ENCODE measurements at regions not wholly inside any gene's neighbourhood (a gene's known extent, or its start where the extent isn't known, plus 50 kb on each side); places are given as distances from the start of the nearest gene placed in this dataset.
A peak's percentile ranks its signal among the peaks of the same experiment; 100 is the strongest.

DNA sequence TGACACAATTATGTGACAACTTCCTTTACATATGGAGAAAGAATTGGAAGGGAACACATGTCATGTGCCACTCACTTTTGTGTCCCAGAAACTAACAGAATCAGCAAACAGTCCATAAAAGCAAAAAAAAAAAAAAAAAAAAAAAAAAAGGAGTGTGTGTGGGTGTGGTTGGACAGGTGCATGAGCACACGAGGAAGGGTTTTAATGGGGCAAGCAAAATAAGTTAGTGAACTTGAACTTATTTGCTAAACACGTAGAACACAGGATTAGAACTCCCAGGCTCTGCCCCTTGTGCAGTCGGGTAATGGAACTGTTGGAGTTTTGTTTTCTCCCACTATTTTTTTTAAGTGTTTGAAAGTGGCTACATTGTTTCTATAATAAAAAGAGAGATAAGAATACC is 74.8 kb upstream of the PJA2 start:
- WGBS, 2 experiments (ENCODE audit: low coverage in 1 of 2, low lambda C conversion rate in 2 of 2, missing lambda C conversion rate in 2 of 2), result 46 to 52% methylated on average over 3 of the region's 3 CpGs
- no peak overlapping the region for H3K27ac ChIP-seq
- in situ Hi-C loops (cut with MboI), result no loop called here

DNA sequence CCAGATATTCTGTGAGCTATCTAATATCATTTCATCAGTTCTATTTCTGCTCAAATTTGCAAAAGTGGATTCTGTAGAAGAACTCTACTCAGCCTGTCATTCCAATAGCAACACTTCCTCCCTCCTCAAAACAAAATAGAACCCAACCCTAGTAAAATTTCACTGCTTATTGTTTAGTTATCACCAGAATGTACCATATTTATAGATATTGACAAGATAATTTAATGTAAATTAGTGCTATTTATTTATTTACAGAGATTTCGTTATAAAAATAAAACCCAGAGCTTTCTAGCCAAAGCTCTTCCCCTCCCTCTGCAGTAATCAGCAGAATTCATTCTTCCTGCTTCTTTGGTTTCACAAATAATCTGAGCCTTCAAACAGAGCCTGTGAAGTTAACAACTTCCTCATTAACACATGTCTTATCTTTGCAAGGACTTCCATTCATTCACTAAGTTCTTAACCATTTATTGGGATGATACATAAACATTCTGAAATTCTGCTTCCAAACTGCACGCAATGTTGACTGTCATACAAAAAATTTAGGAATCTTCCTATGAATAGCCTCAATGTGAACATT is 73.7 kb upstream of the PJA2 start:
- 47 to 48% methylated on average over 2 of the region's 2 CpGs for WGBS, 2 experiments (ENCODE audit: low coverage in 1 of 2, low lambda C conversion rate in 2 of 2, missing lambda C conversion rate in 2 of 2)
- Histone ChIP-seq H3K36me3 (ENCODE audit: low read depth) (no peaks in the 10 kb centered on the region), H4K20me1 (ENCODE audit: insufficient read depth) (no peaks in the 10 kb centered on the region), H3F3A (ENCODE audit: insufficient read depth) (no peaks in the 10 kb centered on the region), H3K4me1 (ENCODE audit: insufficient read depth) (no peaks in the 10 kb centered on the region), H3K4me3 (no peak overlapping the region), H3K9ac (no peak overlapping the region), H2AFZ (no peak overlapping the region), H3K4me2 (ENCODE audit: unreplicated experiment) (no peak overlapping the region), H3K9me3 (ENCODE audit: low read depth) (no peaks in the 10 kb centered on the region), H3K27ac (no peak overlapping the region), H3K9me2 (ENCODE audit: insufficient read depth) (no peaks in the 10 kb centered on the region), H3K79me2 (ENCODE audit: insufficient read depth) (no peaks in the 10 kb centered on the region), H3K27me3 (replicated peaks; ENCODE audit: insufficient read depth) (peaks cover 5% of the 10 kb centered on the region)
- in situ Hi-C loops (cut with MboI), result no loop called here
- no peak for TF ChIP-seq EZH2phosphoT487 (IDR thresholded peaks at IDR 0.05; ENCODE audit: insufficient read depth, low read depth)
- no peak for DNase-seq

More for the DNA sequence above, 74.8 kb upstream of the PJA2 start:
- DNase-seq, result no peak
- Histone ChIP-seq H3K27me3 (replicated peaks; ENCODE audit: insufficient read depth) (peaks cover 13% of the 10 kb centered on the region), H3K79me2 (ENCODE audit: insufficient read depth) (no peaks in the 10 kb centered on the region), H2AFZ (no peak overlapping the region), H3K9ac (no peak overlapping the region), H3K36me3 (ENCODE audit: low read depth) (no peaks in the 10 kb centered on the region), H3K4me3 (no peak overlapping the region), H3K9me2 (ENCODE audit: insufficient read depth) (no peaks in the 10 kb centered on the region), H3K9me3 (ENCODE audit: low read depth) (no peaks in the 10 kb centered on the region), H3F3A (ENCODE audit: insufficient read depth) (no peaks in the 10 kb centered on the region), H3K4me2 (ENCODE audit: unreplicated experiment) (no peak overlapping the region), H3K4me1 (ENCODE audit: insufficient read depth) (no peaks in the 10 kb centered on the region), H4K20me1 (ENCODE audit: insufficient read depth) (no peaks in the 10 kb centered on the region)
- TF ChIP-seq EZH2 (IDR thresholded peaks at IDR 0.05; ENCODE audit: insufficient read depth, poor library complexity, severe bottlenecking) (no peak), EZH2phosphoT487 (IDR thresholded peaks at IDR 0.05; ENCODE audit: insufficient read depth, low read depth) (no peak)

DNA sequence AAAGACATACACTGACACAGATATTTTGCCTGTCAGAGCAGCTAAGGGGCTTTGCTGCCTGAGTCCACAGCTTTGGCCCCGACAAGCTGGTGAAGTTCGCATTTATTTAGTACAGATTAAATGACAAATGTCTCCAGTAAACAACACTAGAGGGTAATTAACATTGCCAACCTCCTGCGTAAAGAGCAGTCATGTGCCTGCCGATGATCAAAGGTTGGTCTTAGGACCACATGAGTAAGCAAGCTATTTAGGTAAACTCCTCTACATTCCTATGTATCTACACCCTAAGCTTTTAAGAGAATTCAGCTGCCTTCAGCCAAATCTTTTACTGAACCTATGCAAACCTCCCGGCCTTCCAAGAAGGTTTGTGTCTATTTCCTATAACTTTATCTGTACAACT is 73.0 kb upstream of the PJA2 start:
- H3K27ac ChIP-seq, result no peak overlapping the region
- no peaks in the 10 kb centered on the region for H4K20me1 ChIP-seq (ENCODE audit: insufficient read depth)
- H3K4me3 ChIP-seq, result no peak overlapping the region
- no peak overlapping the region for H2AFZ ChIP-seq
- H3K9me2 ChIP-seq (ENCODE audit: insufficient read depth), result no peaks in the 10 kb centered on the region
- H3K27me3 ChIP-seq (replicated peaks; ENCODE audit: insufficient read depth), result peaks cover 5% of the 10 kb centered on the region
- H3K4me2 ChIP-seq (ENCODE audit: unreplicated experiment), result no peak overlapping the region
- TF ChIP-seq EZH2phosphoT487 (IDR thresholded peaks at IDR 0.05; ENCODE audit: insufficient read depth, low read depth), result no peak
- no peak for TF ChIP-seq EZH2 (IDR thresholded peaks at IDR 0.05; ENCODE audit: insufficient read depth, poor library complexity, severe bottlenecking)
- H3K9ac ChIP-seq, result no peak overlapping the region
- no peak for DNase-seq
- no peaks in the 10 kb centered on the region for H3F3A ChIP-seq (ENCODE audit: insufficient read depth)
- no peaks in the 10 kb centered on the region for H3K9me3 ChIP-seq (ENCODE audit: low read depth)
- 89 to 91% methylated on average over 5 of the region's 5 CpGs for WGBS, 2 experiments (ENCODE audit: low coverage in 1 of 2, low lambda C conversion rate in 2 of 2, missing lambda C conversion rate in 2 of 2)
- no peaks in the 10 kb centered on the region for H3K4me1 ChIP-seq (ENCODE audit: insufficient read depth)
- H3K36me3 ChIP-seq (ENCODE audit: low read depth), result no peaks in the 10 kb centered on the region
- H3K79me2 ChIP-seq (ENCODE audit: insufficient read depth), result no peaks in the 10 kb centered on the region
- in situ Hi-C loops (cut with MboI), result no loop called here

- no peaks in the 10 kb centered on the region for H3K9me3 ChIP-seq (ENCODE audit: low read depth)
- TF ChIP-seq EZH2 (IDR thresholded peaks at IDR 0.05; ENCODE audit: insufficient read depth, poor library complexity, severe bottlenecking) (no peak), EZH2phosphoT487 (IDR thresholded peaks at IDR 0.05; ENCODE audit: insufficient read depth, low read depth) (no peak)
- H3K27ac ChIP-seq, result no peak overlapping the region
- peak; percentile 63 for DNase-seq
- H3K79me2 ChIP-seq (ENCODE audit: insufficient read depth), result no peaks in the 10 kb centered on the region
- no peaks in the 10 kb centered on the region for H4K20me1 ChIP-seq (ENCODE audit: insufficient read depth)
- H3K36me3 ChIP-seq (ENCODE audit: low read depth), result no peaks in the 10 kb centered on the region
- H2AFZ ChIP-seq, result no peak overlapping the region
- no peaks in the 10 kb centered on the region for H3K9me2 ChIP-seq (ENCODE audit: insufficient read depth)
- H3K9ac ChIP-seq, result no peak overlapping the region
- in situ Hi-C loops (cut with MboI), result no loop called here
- no peak overlapping the region for H3K4me2 ChIP-seq (ENCODE audit: unreplicated experiment)
- H3K4me3 ChIP-seq, result no peak overlapping the region
- WGBS, 2 experiments (ENCODE audit: low coverage in 1 of 2, low lambda C conversion rate in 2 of 2, missing lambda C conversion rate in 2 of 2), result 96 to 98% methylated on average over 2 of the region's 2 CpGs
- H3F3A ChIP-seq (ENCODE audit: insufficient read depth), result no peaks in the 10 kb centered on the region
- H3K4me1 ChIP-seq (ENCODE audit: insufficient read depth), result no peaks in the 10 kb centered on the region
- H3K27me3 ChIP-seq (replicated peaks; ENCODE audit: insufficient read depth), result peaks cover 5% of the 10 kb centered on the region
Measured at GRCh38 chr5:109479260-109479860, 69.6 kb upstream of the PJA2 start.

DNA sequence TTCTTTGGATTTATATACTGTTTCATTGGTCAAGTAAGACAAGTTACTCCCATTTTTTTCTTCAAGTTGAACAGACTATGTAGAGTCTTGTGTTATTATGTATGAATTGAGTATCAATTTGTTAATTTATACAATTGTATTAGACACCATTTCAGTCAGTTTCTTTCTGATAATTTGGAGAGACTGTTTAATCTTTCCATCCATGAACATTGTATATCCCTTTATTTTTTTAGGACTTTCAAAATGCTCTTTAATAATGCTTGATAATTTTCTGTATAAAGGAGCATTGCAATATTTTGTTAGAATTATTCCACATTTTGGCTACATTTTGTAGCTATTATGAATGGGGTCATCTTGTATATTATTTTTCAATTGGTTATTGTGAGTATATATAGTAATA is 69.1 kb upstream of the PJA2 start:
- no peak overlapping the region for H3K9ac ChIP-seq
- H3K9me2 ChIP-seq (ENCODE audit: insufficient read depth), result no peaks in the 10 kb centered on the region
- no peak for TF ChIP-seq EZH2phosphoT487 (IDR thresholded peaks at IDR 0.05; ENCODE audit: insufficient read depth, low read depth)
- no peaks in the 10 kb centered on the region for H3K4me1 ChIP-seq (ENCODE audit: insufficient read depth)
- H3K9me3 ChIP-seq (ENCODE audit: low read depth), result no peaks in the 10 kb centered on the region
- H3K27me3 ChIP-seq (replicated peaks; ENCODE audit: insufficient read depth), result peaks cover 2% of the 10 kb centered on the region
- DNase-seq, result no peak
- H3K79me2 ChIP-seq (ENCODE audit: insufficient read depth), result no peaks in the 10 kb centered on the region
- H3K36me3 ChIP-seq (ENCODE audit: low read depth), result no peaks in the 10 kb centered on the region
- H3K4me3 ChIP-seq, result no peak overlapping the region
- in situ Hi-C loops (cut with MboI), result no loop called here
- H3F3A ChIP-seq (ENCODE audit: insufficient read depth), result no peaks in the 10 kb centered on the region
- H3K27ac ChIP-seq, result no peak overlapping the region
- H4K20me1 ChIP-seq (ENCODE audit: insufficient read depth), result no peaks in the 10 kb centered on the region
- H3K4me2 ChIP-seq (ENCODE audit: unreplicated experiment), result no peak overlapping the region
- H2AFZ ChIP-seq, result no peak overlapping the region
